Uterus (tissue), 2 donors: ENCODE measurements at regions not wholly inside any gene's neighbourhood (a gene's known extent, or its start where the extent isn't known, plus 50 kb on each side); places are given as distances from the start of the nearest gene placed in this dataset.

Experiments
- CTCF ChIP-seq, 4 experiments: fragments of 200-600 bp in 2 of 4; fragments of 450-650 bp in 2 of 4; sonication (generic) in 2 of 4; IDR thresholded peaks; one replicate each; pipeline ENCODE4 v1.5.1; 2016 to 2019; ENCODE audit warnings: antibody characterized with exemption in 4 of 4, mild to moderate bottlenecking in 2 of 4, moderate library complexity in 1 of 4
- POLR2A ChIP-seq, 2 donors: fragments of 450-650 bp; IDR thresholded peaks; one replicate each; pipeline ENCODE4 v1.6.1; 2016; ENCODE audit warnings: antibody characterized with exemption in 2 of 2, mild to moderate bottlenecking in 1 of 2, moderate library complexity in 1 of 2

GRCh38 chr9:32142074-32142473 lies 242.4 kb upstream of the ACO1 start:
- TF ChIP-seq CTCF (IDR thresholded peaks at IDR 0.05) (no peak), POLR2A (IDR thresholded peaks at IDR 0.05) (no peak)
